AG04450 (cell line): ENCODE measurements at regions not wholly inside any gene's neighbourhood (a gene's known extent, or its start where the extent isn't known, plus 50 kb on each side); places are given as distances from the start of the nearest gene placed in this dataset.

Source experiments
- CTCF ChIA-PET: fragments of 300-600, 350-600 bp; formaldehyde crosslinking; extraction: SDS; loops from one replicate; lab custom pipeline; 2022; ENCODE audit warnings: antibody characterized with exemption, inconsistent platforms; lab: Charles Lee
- POLR2A ChIA-PET: fragments of 350-600 bp; formaldehyde crosslinking; extraction: SDS; loops from one replicate; lab custom pipeline; 2021; ENCODE audit warnings: antibody characterized with exemption, inconsistent platforms; lab: Yijun Ruan, JAX
- DNase-seq: peaks from one replicate; pipeline ENCODE4 v3.0.0-alpha.2; 2011; ENCODE audit warnings: low read depth, low spot score
- H3K27ac ChIP-seq: one replicate; pipeline ENCODE4 v1.5.1; 2012; ENCODE audit warnings: low read depth, low read length, control low read depth
- H3K27me3 ChIP-seq: one replicate; pipeline ENCODE4 v1.6.0; 2012; ENCODE audit warnings: low read length; ENCODE audit not compliant: control insufficient read depth, insufficient read depth
- H3K4me3 ChIP-seq: 2 replicates; pipeline ENCODE4 v1.5.1; 2011; ENCODE audit warnings: mild to moderate bottlenecking, low read depth, low read length, control low read depth
- H3K9me3 ChIP-seq: 2 replicates; pipeline ENCODE4 v1.5.1; 2012; ENCODE audit warnings: low read length; ENCODE audit not compliant: control insufficient read depth, insufficient read depth
- CTCF ChIP-seq: IDR thresholded peaks from 2 replicates; pipeline ENCODE4 v1.5.1; 2011; ENCODE audit warnings: low read depth, low read length, control low read depth, inconsistent platforms

GRCh38 chr10:4443419-4443818 lies 382.6 kb upstream of the AKR1E2 start:
- H3K4me3 ChIP-seq, result no peak overlapping the region
- H3K27ac ChIP-seq, result no peak overlapping the region
- TF ChIP-seq CTCF, result no peak
- H3K27me3 ChIP-seq, result no peaks in the 10 kb centered on the region
- H3K9me3 ChIP-seq, result peaks cover 8% of the 10 kb centered on the region
- DNase-seq, result no peak
- ChIA-PET CTCF (no interaction called here), POLR2A (no interaction called here)

GRCh38 chr10:4442296-4442695 lies 383.7 kb upstream of the AKR1E2 start:
- H3K27ac ChIP-seq, result no peak overlapping the region
- ChIA-PET POLR2A (no interaction called here), CTCF (no interaction called here)
- peaks cover 8% of the 10 kb centered on the region for H3K9me3 ChIP-seq
- H3K4me3 ChIP-seq, result no peak overlapping the region
- TF ChIP-seq CTCF, result no peak
- DNase-seq, result no peak
- H3K27me3 ChIP-seq, result no peaks in the 10 kb centered on the region

DNA sequence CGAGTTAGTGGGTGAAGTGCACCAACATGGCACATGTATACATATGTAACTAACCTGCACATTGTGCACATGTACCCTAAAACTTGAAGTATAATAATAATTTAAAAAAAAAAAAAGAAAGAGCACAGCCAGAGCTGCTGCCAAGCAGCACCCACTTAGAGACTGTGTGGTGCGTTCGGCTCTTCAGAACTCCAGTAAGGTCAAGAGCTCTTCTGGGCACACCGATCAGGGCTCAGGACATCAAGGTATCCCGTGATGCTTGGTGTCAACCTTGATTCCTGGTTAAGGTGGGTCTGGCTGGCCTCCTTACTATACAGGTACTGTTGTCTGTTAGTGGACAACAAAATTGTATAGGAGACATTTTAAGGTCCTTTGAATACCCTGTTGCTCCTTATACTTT lies 385.7 kb upstream of the AKR1E2 start:
- CTCF ChIA-PET, result interaction anchor here (0.6 kb wide), 1 partner anchor 72 kb away, joined by 3 read pairs; no protein-coding TSS in a partner anchor
- DNase-seq, result no peak
- no peaks in the 10 kb centered on the region for H3K27me3 ChIP-seq
- H3K27ac ChIP-seq, result no peak overlapping the region
- H3K9me3 ChIP-seq, result peaks cover 8% of the 10 kb centered on the region
- H3K4me3 ChIP-seq, result no peak overlapping the region
- no peak for TF ChIP-seq CTCF
- POLR2A ChIA-PET, result no interaction called here

GRCh38 chr10:4437791-4438190 lies 388.2 kb upstream of the AKR1E2 start:
- POLR2A ChIA-PET, result no interaction called here
- DNase-seq, result no peak
- CTCF ChIA-PET, result no interaction called here

GRCh38 chr10:4437061-4437460 lies 388.9 kb upstream of the AKR1E2 start:
- H3K27ac ChIP-seq, result no peak overlapping the region

More at GRCh38 chr10:4437791-4438190, 388.2 kb upstream of the AKR1E2 start:
- Histone ChIP-seq H3K27me3 (no peaks in the 10 kb centered on the region), H3K9me3 (peaks cover 4% of the 10 kb centered on the region), H3K27ac (no peak overlapping the region), H3K4me3 (no peak overlapping the region)
- TF ChIP-seq CTCF, result no peak

More at GRCh38 chr10:4437061-4437460, 388.9 kb upstream of the AKR1E2 start:
- Histone ChIP-seq H3K27me3 (no peaks in the 10 kb centered on the region), H3K4me3 (no peak overlapping the region), H3K9me3 (peaks cover 4% of the 10 kb centered on the region)
- CTCF ChIA-PET, result no interaction called here
- no peak for TF ChIP-seq CTCF
- DNase-seq, result no peak
- POLR2A ChIA-PET, result no interaction called here
